HK-2 (cell line): ENCODE measurements at regions not wholly inside any gene's neighbourhood (a gene's known extent, or its start where the extent isn't known, plus 50 kb on each side); places are given as distances from the start of the nearest gene placed in this dataset.
"Not testable (repeated sequence)": the region's sequence is repeated elsewhere in the genome, so short reads cannot be mapped to it uniquely, and the experiment has no call there.

ENCODE experiments used
- DNase-seq: peaks from one replicate; pipeline ENCODE4 v3.0.0-alpha.2; 2018; ENCODE audit not compliant: unreplicated experiment

- no peak for DNase-seq
Measured at GRCh38 chr1:96414598-96414997, 307.0 kb upstream of the PTBP2 start.

GRCh38 chr1:96416111-96416595 is 305.4 kb upstream of the PTBP2 start:
- peak; percentile 65 for DNase-seq

DNA sequence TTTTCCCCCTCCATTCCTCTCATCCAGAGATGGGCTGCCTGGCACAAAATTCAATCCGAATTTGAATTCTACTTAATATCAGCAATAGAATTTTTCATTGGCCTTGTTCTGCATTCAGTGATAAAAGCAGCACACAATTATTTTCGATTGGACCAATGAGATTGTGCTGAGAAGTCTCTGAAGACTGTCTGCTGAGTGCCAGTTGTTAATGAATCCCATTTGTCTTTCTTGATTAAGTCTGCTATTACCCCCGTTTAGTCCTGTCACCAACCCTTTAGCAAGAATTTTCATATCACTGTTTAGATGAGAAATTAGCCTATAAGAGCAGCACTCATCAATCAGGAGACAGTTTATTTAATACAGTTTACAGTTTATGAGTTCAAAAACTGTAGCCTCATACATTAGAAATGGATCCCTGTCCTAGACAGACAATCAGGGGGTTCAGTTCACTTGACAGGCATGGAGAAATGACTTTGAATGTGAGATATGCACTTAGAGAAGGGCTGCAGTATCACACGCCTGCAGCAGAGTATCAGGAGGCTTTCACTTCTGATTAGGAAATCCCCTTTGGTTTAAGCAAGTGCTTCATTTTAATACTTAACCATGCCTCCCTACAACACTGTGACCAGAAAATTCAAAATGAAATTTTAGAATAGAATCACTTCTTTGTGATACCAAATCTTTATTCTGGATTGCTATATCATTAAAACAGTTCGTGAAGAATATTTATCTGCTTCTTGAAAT is 304.7 kb upstream of the PTBP2 start:
- DNase-seq: no peak

- no peak for DNase-seq
Measured at GRCh38 chr1:96418969-96419368, 302.6 kb upstream of the PTBP2 start.

GRCh38 chr1:96424877-96425276 is 296.7 kb upstream of the PTBP2 start:
- DNase-seq: no peak

- DNase-seq: no peak
Measured at GRCh38 chr1:96425382-96426129, 296.0 kb upstream of the PTBP2 start.

GRCh38 chr1:96427616-96428015 is 294.0 kb upstream of the PTBP2 start:
- DNase-seq: no peak

DNA sequence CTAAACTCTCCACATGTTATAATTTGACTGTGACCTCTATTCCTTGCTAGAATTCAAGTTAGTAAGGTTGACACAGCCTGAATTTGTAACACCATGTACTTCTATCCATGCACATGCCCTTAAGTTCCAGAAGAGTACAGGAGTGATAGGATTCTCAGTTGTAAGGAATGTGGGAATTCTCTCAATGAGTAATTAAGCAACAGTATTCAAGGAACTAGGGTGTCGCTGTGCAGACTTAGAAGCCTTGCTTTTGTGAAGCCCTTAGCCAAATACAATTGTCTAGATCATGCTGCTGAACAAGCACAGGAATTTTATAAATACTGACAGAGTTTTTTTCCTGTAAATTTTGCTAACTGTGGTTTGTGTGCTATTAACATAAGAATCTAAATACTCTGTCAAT is 276.3 kb upstream of the PTBP2 start:
- DNase-seq: no peak

DNA sequence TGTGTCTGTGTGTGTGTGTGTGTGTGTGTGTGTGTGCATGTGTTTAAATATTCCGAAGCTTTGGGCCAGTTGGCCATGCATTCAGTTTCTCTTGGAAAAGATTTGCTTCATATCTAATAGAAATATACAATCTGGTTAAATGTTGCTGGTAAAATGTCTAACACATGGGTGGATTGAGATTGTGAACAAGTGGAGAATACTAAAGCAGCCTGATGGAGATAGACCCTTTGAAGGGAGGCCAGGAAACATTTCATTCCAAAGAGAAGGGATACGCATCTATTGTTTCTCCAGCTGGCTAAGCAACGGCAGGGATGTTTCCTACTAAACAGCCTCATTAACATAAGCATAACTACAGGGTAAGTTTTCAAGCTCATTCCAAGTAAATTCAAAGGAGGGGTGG is 257.5 kb upstream of the PTBP2 start:
- no peak for DNase-seq

GRCh38 chr1:96464522-96464921 is 257.1 kb upstream of the PTBP2 start:
- DNase-seq: no peak

DNA sequence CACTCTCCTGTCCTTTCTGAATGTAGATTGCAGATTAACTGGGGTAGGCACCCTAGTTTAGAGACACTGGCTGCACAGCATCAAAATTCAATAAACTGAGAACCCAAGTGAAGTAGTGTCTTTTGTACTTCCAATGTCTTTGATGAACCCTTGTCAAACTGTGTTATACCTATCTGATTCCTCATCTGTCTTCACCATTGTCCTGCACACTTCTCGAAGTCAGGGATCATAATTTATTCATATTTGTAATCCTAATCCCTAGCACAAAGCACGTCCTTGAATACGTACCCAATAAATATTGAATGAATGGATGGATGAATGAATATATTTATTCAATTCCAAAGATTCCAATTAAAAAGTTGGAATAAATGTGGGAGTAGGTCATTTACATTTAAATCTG is 256.6 kb upstream of the PTBP2 start:
- DNase-seq: no peak

- no peak for DNase-seq
Measured at GRCh38 chr1:96465441-96465840, 256.1 kb upstream of the PTBP2 start.

DNA sequence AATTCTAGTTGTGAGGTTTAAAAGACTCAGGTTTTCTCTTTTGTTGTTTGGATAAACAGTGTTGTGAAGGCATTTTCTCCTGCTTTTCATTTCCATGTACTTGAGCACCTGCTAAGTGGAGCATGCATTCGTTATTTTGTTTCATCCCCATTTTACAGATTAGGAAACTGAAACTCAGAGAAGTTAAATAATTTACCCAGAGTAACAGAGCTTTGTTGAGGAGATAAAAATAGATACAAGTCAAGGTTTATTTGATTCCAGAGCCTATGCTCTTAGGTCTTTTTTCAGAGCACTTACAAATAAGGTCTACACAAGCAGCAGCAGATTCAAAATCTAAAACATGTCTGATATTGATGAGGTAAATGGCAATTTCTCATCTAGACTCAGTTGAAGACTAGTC is 254.7 kb upstream of the PTBP2 start:
- DNase-seq: no peak

DNA sequence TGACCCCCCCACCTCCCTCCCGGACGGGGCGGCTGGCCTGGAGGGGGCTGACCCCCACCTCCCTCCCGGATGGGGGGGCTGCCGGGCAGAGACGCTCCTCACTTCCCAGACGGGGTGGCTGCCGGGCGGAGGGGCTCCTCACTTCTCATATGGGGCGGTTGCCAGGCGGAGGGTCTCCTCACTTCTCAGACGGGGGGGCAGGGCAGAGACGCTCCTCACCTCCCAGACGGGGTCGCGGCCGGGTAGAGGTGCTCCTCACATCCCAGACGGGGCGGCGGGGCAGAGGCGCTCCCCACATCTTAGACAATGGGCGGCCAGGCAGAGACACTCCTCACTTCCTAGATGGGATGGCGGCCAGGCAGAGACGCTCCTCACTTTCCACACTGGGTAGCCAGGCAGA is 251.9 kb upstream of the PTBP2 start:
- DNase-seq: not testable (repeated sequence)

DNA sequence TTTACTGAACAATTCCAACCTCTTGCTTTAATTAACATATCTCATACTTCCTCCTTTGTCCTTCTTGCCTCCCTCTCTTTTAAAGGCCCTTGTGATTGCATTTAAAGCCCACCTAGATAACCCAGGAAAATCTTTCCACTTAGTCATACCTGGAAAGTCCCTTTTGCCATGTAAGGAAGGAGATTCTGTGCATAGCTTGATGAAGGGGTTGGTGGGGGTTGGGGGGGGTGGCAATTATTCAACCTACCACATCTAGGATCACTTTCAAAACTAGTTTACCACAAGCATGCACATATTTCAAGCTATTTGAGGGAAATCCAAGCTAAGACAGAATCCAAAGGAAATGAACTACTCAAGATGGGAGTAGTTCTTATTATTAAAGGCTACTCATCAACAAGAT is 249.1 kb upstream of the PTBP2 start:
- DNase-seq: peak; percentile 72

- peak; percentile 45 for DNase-seq
Measured at GRCh38 chr1:96473791-96474434, 247.7 kb upstream of the PTBP2 start.

- no peak for DNase-seq
Measured at GRCh38 chr1:96474985-96475743, 246.4 kb upstream of the PTBP2 start.

GRCh38 chr1:96475903-96476302 is 245.7 kb upstream of the PTBP2 start:
- DNase-seq: no peak

- DNase-seq: no peak
Measured at GRCh38 chr1:96478228-96478627, 243.4 kb upstream of the PTBP2 start.

GRCh38 chr1:96481409-96481808 is 240.2 kb upstream of the PTBP2 start:
- DNase-seq: no peak

- no peak for DNase-seq
Measured at GRCh38 chr1:96482616-96483015, 239.0 kb upstream of the PTBP2 start.

DNA sequence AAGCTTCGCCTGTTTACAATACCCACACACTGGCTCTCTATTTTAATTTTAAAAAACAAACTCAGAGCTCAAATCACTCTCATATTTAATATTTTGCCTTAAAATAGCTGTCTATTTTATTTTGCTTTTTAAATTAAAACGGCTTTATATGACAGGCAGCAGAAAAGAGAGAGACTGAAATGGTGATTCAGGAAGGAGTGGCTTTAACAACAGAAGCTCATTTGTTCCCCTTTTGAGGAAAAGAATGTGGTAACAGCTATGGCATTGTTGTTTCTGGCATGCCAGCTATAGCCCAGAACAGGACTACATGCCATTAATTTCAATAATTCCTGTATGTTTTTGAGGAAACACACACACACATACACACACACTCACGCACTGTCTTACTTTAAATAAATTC is 234.2 kb upstream of the PTBP2 start:
- no peak for DNase-seq
